Mesenchymal stem cell (in vitro differentiated cells and primary cell): ENCODE measurements at regions not wholly inside any gene's neighbourhood (a gene's known extent, or its start where the extent isn't known, plus 50 kb on each side); places are given as distances from the start of the nearest gene placed in this dataset.

Experiments
- DNase-seq: peaks from one replicate; pipeline ENCODE4 v3.0.0-alpha.2; 2013
- H2AFZ ChIP-seq: one replicate; pipeline ENCODE4 v1.6.1; 2013; ENCODE audit warnings: low read depth, mild to moderate bottlenecking, control low read depth, inconsistent platforms, low read length, moderate library complexity
- H2AK5ac ChIP-seq: 2 replicates; pipeline ENCODE4 v1.6.1; 2013; ENCODE audit warnings: low read length, moderate library complexity, mild to moderate bottlenecking, inconsistent platforms; ENCODE audit not compliant: severe bottlenecking
- H2BK120ac ChIP-seq: one replicate; pipeline ENCODE4 v1.6.1; 2013; ENCODE audit warnings: low read depth, mild to moderate bottlenecking, inconsistent platforms, low read length, moderate library complexity
- H2BK12ac ChIP-seq, 2 experiments: one replicate each; pipeline ENCODE4 v1.6.1; 2013; ENCODE audit warnings: inconsistent platforms in 2 of 2, low read length in 2 of 2, mild to moderate bottlenecking in 2 of 2, moderate library complexity in 2 of 2, control low read depth in 1 of 2
- H2BK15ac ChIP-seq: one replicate; pipeline ENCODE4 v1.6.1; 2013; ENCODE audit warnings: mild to moderate bottlenecking, low read depth, inconsistent platforms; ENCODE audit not compliant: poor library complexity, severe bottlenecking
- H2BK5ac ChIP-seq: 2 replicates; pipeline ENCODE4 v1.6.1; 2013; ENCODE audit warnings: low read depth, mild to moderate bottlenecking, low read length, control low read depth, inconsistent platforms; ENCODE audit not compliant: poor library complexity, severe bottlenecking
- H3K14ac ChIP-seq, 2 experiments: one replicate each; pipeline ENCODE4 v1.6.1; 2013; ENCODE audit warnings: inconsistent platforms in 2 of 2, low read length in 2 of 2, control low read depth in 1 of 2, mild to moderate bottlenecking in 1 of 2, moderate library complexity in 1 of 2
- H3K18ac ChIP-seq, 2 experiments: one replicate each; pipeline ENCODE4 v1.6.1; 2013; ENCODE audit warnings: inconsistent platforms in 2 of 2, low read length in 2 of 2, control low read depth in 1 of 2, low read depth in 1 of 2, mild to moderate bottlenecking in 1 of 2
- H3K23ac ChIP-seq, 2 experiments: one replicate each; pipeline ENCODE4 v1.6.1; 2013; ENCODE audit warnings: inconsistent platforms in 2 of 2, low read length in 2 of 2, mild to moderate bottlenecking in 2 of 2, moderate library complexity in 2 of 2, control low read depth in 1 of 2
- H3K27ac ChIP-seq: 2 replicates; pipeline ENCODE4 v1.5.1; 2013; ENCODE audit warnings: mild to moderate bottlenecking, moderate library complexity, low read length, control low read depth, inconsistent platforms; ENCODE audit not compliant: poor library complexity, severe bottlenecking
- H3K27me3 ChIP-seq, 2 experiments: 2 replicates each; pipeline versions ENCODE4 v1.6.1 to v1.7.0; 2013; ENCODE audit warnings: low read length in 2 of 2, mild to moderate bottlenecking in 2 of 2, moderate library complexity in 2 of 2, control low read depth in 1 of 2, inconsistent platforms in 1 of 2; ENCODE audit not compliant: control insufficient read depth in 1 of 2, insufficient read depth in 1 of 2
- H3K36me3 ChIP-seq, 2 experiments: 2 replicates each; pipeline versions ENCODE4 v1.6.1 to v1.7.0; 2013; ENCODE audit warnings: low read length in 2 of 2, control low read depth in 1 of 2, inconsistent platforms in 1 of 2, low read depth in 1 of 2, mild to moderate bottlenecking in 1 of 2; ENCODE audit not compliant: insufficient read depth in 2 of 2, control insufficient read depth in 1 of 2
- H3K4ac ChIP-seq, 2 experiments: one replicate each; pipeline ENCODE4 v1.6.1; 2013; ENCODE audit warnings: inconsistent platforms in 2 of 2, low read length in 2 of 2, mild to moderate bottlenecking in 2 of 2, moderate library complexity in 2 of 2, control low read depth in 1 of 2, low read depth in 1 of 2
- H3K4me1 ChIP-seq: 2 replicates; pipeline ENCODE4 v1.6.1; 2013; ENCODE audit warnings: low read depth, low read length, control low read depth; ENCODE audit not compliant: control insufficient read depth, insufficient read depth
- H3K4me2 ChIP-seq: 2 replicates; pipeline ENCODE4 v1.6.1; 2013; ENCODE audit warnings: low read length, mild to moderate bottlenecking, inconsistent platforms; ENCODE audit not compliant: poor library complexity, severe bottlenecking
- H3K4me3 ChIP-seq, 2 experiments: 2 replicates each; pipeline versions ENCODE4 v1.5.1 to v1.7.0; 2013; ENCODE audit warnings: low read length in 2 of 2, mild to moderate bottlenecking in 2 of 2, control low read depth in 1 of 2, low read depth in 1 of 2; ENCODE audit not compliant: insufficient read depth in 1 of 2
- H3K79me1 ChIP-seq: replicated peaks from 2 replicates; pipeline ENCODE4 v1.6.1; 2013; ENCODE audit warnings: mild to moderate bottlenecking, control low read depth, low read length, inconsistent platforms; ENCODE audit not compliant: poor library complexity, severe bottlenecking
- H3K9ac ChIP-seq: 2 replicates; pipeline ENCODE4 v1.7.0; 2013; ENCODE audit warnings: mild to moderate bottlenecking, low read length, moderate library complexity
- H3K9me3 ChIP-seq: 2 replicates; pipeline ENCODE4 v1.7.0; 2013; ENCODE audit warnings: mild to moderate bottlenecking, low read length; ENCODE audit not compliant: control insufficient read depth
- H4K8ac ChIP-seq: one replicate; pipeline ENCODE4 v1.6.1; 2013; ENCODE audit warnings: inconsistent platforms, mild to moderate bottlenecking, low read length, moderate library complexity
- H4K91ac ChIP-seq: one replicate; pipeline ENCODE4 v1.6.1; 2013; ENCODE audit warnings: mild to moderate bottlenecking, low read length, inconsistent platforms
- WGBS: methylation state at CpG from one replicate; pipeline ENCODE4 v1.1.7; 2013; ENCODE audit warnings: mixed read lengths; 5-methylcytosine and 5-hydroxymethylcytosine counted together

DNA sequence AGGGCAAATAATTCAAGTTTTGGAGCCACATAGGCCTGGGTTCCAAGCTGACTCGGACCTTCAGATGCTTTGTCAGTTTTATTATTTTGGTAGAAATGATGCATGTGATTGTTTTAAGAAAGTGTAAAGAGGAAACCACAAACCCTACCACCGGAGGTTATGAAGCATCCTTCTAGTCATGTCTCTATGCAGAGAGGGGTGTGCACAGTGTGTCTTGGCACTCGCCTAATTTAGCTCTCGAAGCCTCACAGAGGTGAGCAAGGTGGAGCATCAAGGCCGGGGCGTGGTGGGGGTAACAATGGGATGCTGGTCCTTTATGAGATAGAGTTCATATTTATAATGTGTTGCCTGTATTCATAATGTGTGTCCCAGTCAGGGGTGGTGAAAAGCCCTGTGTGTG, 63.7 kb upstream of the SMAD6 start:
- Histone ChIP-seq H2BK120ac (no peak overlapping the region), H3K4me3 (no peak overlapping the region), H3K27me3 (peaks cover 5 to 18% of the 10 kb centered on the region in 2 experiments), H2AFZ (no peak overlapping the region), H3K4me1 (peaks cover 4% of the 10 kb centered on the region), H2BK12ac (no peak overlapping the region), H2BK5ac (no peak overlapping the region), H3K4ac (no peak overlapping the region), H3K18ac (no peak overlapping the region), H3K14ac (no peak overlapping the region), H3K36me3 (no peaks in the 10 kb centered on the region), H4K8ac (no peak overlapping the region), H3K9me3 (no peaks in the 10 kb centered on the region), H2BK15ac (no peak overlapping the region), H2AK5ac (no peak overlapping the region), H3K9ac (no peak overlapping the region), H3K23ac (no peak overlapping the region), H3K79me1 (no peaks in the 10 kb centered on the region), H3K27ac (no peak overlapping the region), H4K91ac (no peak overlapping the region), H3K4me2 (no peak overlapping the region)
- WGBS: 91% methylated on average over 6 of the region's 6 CpGs
- DNase-seq: no peak

DNA sequence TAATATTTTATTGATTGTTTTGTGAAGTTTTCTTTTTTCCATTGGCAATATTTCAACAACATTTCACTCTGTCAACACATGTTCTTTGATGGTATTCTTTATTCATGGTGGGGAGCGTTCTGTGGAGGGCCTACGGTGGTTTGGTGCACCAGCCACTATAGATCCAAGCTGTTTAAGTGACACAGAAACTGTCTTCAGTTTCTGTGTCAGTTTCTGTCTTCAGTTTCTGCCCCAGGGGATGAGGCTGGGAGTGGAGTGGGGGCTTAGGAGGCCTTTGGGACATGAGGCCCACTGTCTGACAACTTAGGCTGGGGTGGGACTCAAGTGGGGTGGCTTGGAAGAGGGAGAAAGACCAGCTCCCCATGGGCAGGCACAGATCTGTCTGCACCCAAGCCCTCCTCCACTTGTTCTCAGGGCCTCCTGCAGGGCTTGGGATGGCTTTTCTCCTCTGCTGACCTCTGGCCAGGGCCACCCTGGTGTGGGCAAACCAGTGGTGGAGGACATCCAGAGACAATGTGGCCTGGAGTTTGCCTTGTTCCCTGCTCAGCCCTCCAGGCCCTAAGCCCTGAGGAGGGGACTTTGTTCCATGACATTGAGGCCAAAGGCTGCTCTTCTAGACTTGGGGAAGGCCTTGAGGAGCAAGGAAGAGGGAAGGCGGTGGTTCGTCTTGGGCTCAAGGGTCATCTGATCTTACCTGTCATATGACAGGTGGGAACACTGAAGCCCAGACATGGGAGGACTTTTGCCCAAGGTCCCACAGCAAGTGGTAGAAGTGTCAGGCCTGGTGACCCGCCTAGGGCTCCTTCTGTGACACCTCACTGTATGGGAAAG, 60.3 kb upstream of the SMAD6 start:
- Histone ChIP-seq H3K18ac (no peak overlapping the region), H3K4ac (peak overlapping the region; percentile 13), H3K4me2 (no peak overlapping the region), H3K23ac (no peak overlapping the region), H3K14ac (peak overlapping the region in 1 of 2 experiments; percentile 0), H3K4me3 (no peak overlapping the region), H3K9me3 (no peaks in the 10 kb centered on the region), H3K27ac (no peak overlapping the region), H4K91ac (no peak overlapping the region), H2BK5ac (no peak overlapping the region), H4K8ac (no peak overlapping the region), H3K9ac (no peak overlapping the region), H2AK5ac (no peak overlapping the region), H2BK120ac (no peak overlapping the region), H2BK15ac (no peak overlapping the region), H3K27me3 (no peaks in the 10 kb centered on the region), H3K4me1 (peaks cover 9% of the 10 kb centered on the region), H3K36me3 (no peaks in the 10 kb centered on the region), H3K79me1 (no peaks in the 10 kb centered on the region), H2AFZ (no peak overlapping the region), H2BK12ac (no peak overlapping the region)
- DNase-seq: no peak
- WGBS: 97% methylated on average over 5 of the region's 5 CpGs

- Histone ChIP-seq H3K79me1 (no peaks in the 10 kb centered on the region), H2BK15ac (no peak overlapping the region), H3K27ac (no peak overlapping the region), H3K4me1 (peaks cover 11% of the 10 kb centered on the region), H2BK5ac (no peak overlapping the region), H3K18ac (no peak overlapping the region), H4K91ac (no peak overlapping the region), H2BK12ac (no peak overlapping the region), H2BK120ac (no peak overlapping the region), H3K9ac (no peak overlapping the region), H3K23ac (no peak overlapping the region), H3K4me3 (no peak overlapping the region), H2AFZ (no peak overlapping the region), H2AK5ac (no peak overlapping the region), H3K27me3 (no peaks in the 10 kb centered on the region), H3K4me2 (no peak overlapping the region), H3K14ac (no peak overlapping the region), H4K8ac (no peak overlapping the region), H3K36me3 (no peaks in the 10 kb centered on the region), H3K9me3 (no peaks in the 10 kb centered on the region), H3K4ac (no peak overlapping the region)
- WGBS: 86% methylated on average over 3 of the region's 3 CpGs
- DNase-seq: no peak
Observed at GRCh38 chr15:66642514-66642913, 59.5 kb upstream of the SMAD6 start.

GRCh38 chr15:66643033-66643432, 59.0 kb upstream of the SMAD6 start:
- H3K9ac ChIP-seq: no peak overlapping the region
- no peak overlapping the region for H4K8ac ChIP-seq
- peaks cover 11% of the 10 kb centered on the region for H3K4me1 ChIP-seq
- no peak overlapping the region for H2AK5ac ChIP-seq
- no peak overlapping the region for H3K4me3 ChIP-seq
- H3K9me3 ChIP-seq: no peaks in the 10 kb centered on the region
- no peak overlapping the region for H3K4me2 ChIP-seq
- H3K23ac ChIP-seq: no peak overlapping the region
- no peaks in the 10 kb centered on the region for H3K27me3 ChIP-seq
- no peaks in the 10 kb centered on the region for H3K79me1 ChIP-seq
- H3K4ac ChIP-seq: no peak overlapping the region
- H2BK12ac ChIP-seq: no peak overlapping the region
- no peak overlapping the region for H3K27ac ChIP-seq
- no peak overlapping the region for H2BK120ac ChIP-seq
- WGBS: 74% methylated on average over 2 of the region's 2 CpGs
- no peak overlapping the region for H2BK15ac ChIP-seq
- no peak overlapping the region for H2AFZ ChIP-seq
- H3K14ac ChIP-seq: no peak overlapping the region
- no peaks in the 10 kb centered on the region for H3K36me3 ChIP-seq
- H3K18ac ChIP-seq: no peak overlapping the region
- DNase-seq: no peak
- no peak overlapping the region for H4K91ac ChIP-seq
- H2BK5ac ChIP-seq: no peak overlapping the region
